B cell (primary cell): ENCODE measurements at regions not wholly inside any gene's neighbourhood (a gene's known extent, or its start where the extent isn't known, plus 50 kb on each side); places are given as distances from the start of the nearest gene placed in this dataset.

Source experiments
- ATAC-seq: fragments of 200-7000 bp; cut with Tn5 transposase; one replicate; pipeline ENCODE4 v1.10.0; 2021; ENCODE audit warnings: low read depth, mild to moderate bottlenecking, moderate number of reproducible peaks, moderate library complexity
- CTCF ChIA-PET: fragments of 350-600 bp; sonication (Branson Sonifier 250); formaldehyde crosslinking; loops from one replicate; lab custom pipeline; 2021; ENCODE audit warnings: antibody characterized with exemption, inconsistent platforms; lab: Charles Lee
- POLR2A ChIA-PET: fragments of 350-600 bp; sonication (Branson Sonifier 250); formaldehyde crosslinking; loops from one replicate; lab custom pipeline; 2021; ENCODE audit warnings: antibody characterized with exemption; lab: Charles Lee
- DNase-seq: peaks from one replicate; pipeline ENCODE4 v3.0.0; 2013
- H2AFZ ChIP-seq: 2 replicates; pipeline ENCODE4 v1.6.1; 2012; ENCODE audit warnings: mild to moderate bottlenecking, low read depth, low read length; ENCODE audit not compliant: insufficient read depth, poor library complexity, severe bottlenecking
- H3K27ac ChIP-seq, 2 donors: 1 replicate in 1 of 2; 2 replicates in 1 of 2; pipeline ENCODE4 v1.5.1; 2012 to 2013; ENCODE audit warnings: low read length in 2 of 2, mild to moderate bottlenecking in 2 of 2, moderate library complexity in 1 of 2
- H3K27me3 ChIP-seq, 4 experiments: fragments of 200-600 bp in 1 of 4; sonication (generic) in 1 of 4; replicated peaks in 1 of 4; 1 replicate in 2 of 4; 2 replicates in 2 of 4; pipeline versions ENCODE4 v1.6.1 to v1.7.0; 2013 to 2016; ENCODE audit warnings: low read length in 3 of 4, mild to moderate bottlenecking in 2 of 4, mixed read lengths in 1 of 4, moderate library complexity in 1 of 4; ENCODE audit not compliant: insufficient read depth in 4 of 4, control insufficient read depth in 3 of 4; ENCODE audit errors: control extremely low read depth in 1 of 4
- H3K36me3 ChIP-seq, 2 experiments: replicated peaks in 1 of 2; 1 replicate in 1 of 2; 2 replicates in 1 of 2; pipeline versions ENCODE4 v1.6.1 to v1.7.1; 2013; ENCODE audit warnings: low read length in 1 of 2; ENCODE audit not compliant: insufficient read depth in 2 of 2, control insufficient read depth in 1 of 2; ENCODE audit errors: control extremely low read depth in 1 of 2, extremely low read depth in 1 of 2
- H3K4me1 ChIP-seq, 2 donors: fragments of 200-600 bp in 1 of 2; sonication (generic) in 1 of 2; 1 replicate in 1 of 2; 2 replicates in 1 of 2; pipeline versions ENCODE4 v1.5.1 to v1.6.1; 2013 to 2017; ENCODE audit warnings: low read length in 2 of 2; ENCODE audit not compliant: control insufficient read depth in 2 of 2, insufficient read depth in 2 of 2
- H3K4me2 ChIP-seq: replicated peaks from 2 replicates; pipeline ENCODE3; 2012; ENCODE audit warnings: mild to moderate bottlenecking, low read depth, low read length; ENCODE audit not compliant: poor library complexity, severe bottlenecking
- H3K4me3 ChIP-seq, 5 experiments: fragments of 200-600 bp in 1 of 5; sonication (generic) in 1 of 5; 1 replicate in 3 of 5; 2 replicates in 2 of 5; pipeline versions ENCODE4 v1.5.1 to v1.7.0; 2011 to 2016; ENCODE audit warnings: low read length in 4 of 5, mild to moderate bottlenecking in 4 of 5, low read depth in 2 of 5, control low read depth in 1 of 5, moderate library complexity in 1 of 5; ENCODE audit not compliant: insufficient read depth in 1 of 5; ENCODE audit errors: control extremely low read depth in 1 of 5, extremely low read depth in 1 of 5
- H3K79me2 ChIP-seq: fragments of 200-600 bp; sonication (generic); one replicate; pipeline ENCODE4 v1.6.0; 2016; ENCODE audit warnings: low read length; ENCODE audit not compliant: control insufficient read depth, insufficient read depth
- H3K9ac ChIP-seq: fragments of 200-600 bp; sonication (generic); 2 replicates; pipeline ENCODE4 v1.6.1; 2017; ENCODE audit warnings: mild to moderate bottlenecking, low read length, moderate library complexity
- H3K9me3 ChIP-seq, 3 donors: one replicate each; pipeline versions ENCODE4 v1.6.1 to v1.7.1; 2013; ENCODE audit warnings: low read length in 2 of 3; ENCODE audit not compliant: control insufficient read depth in 2 of 3, insufficient read depth in 1 of 3; ENCODE audit errors: control extremely low read depth in 1 of 3
- H4K20me1 ChIP-seq: 2 replicates; pipeline ENCODE4 v1.6.0; 2012; ENCODE audit warnings: mild to moderate bottlenecking, low read length; ENCODE audit not compliant: insufficient read depth, control insufficient read depth, poor library complexity, severe bottlenecking
- H3K27ac Mint-ChIP-seq: one replicate; pipeline ENCODE4 v1.8.0; 2021; ENCODE audit warnings: mixed read lengths
- H3K27me3 Mint-ChIP-seq: one replicate; pipeline ENCODE4 v1.8.0; 2021; ENCODE audit warnings: mixed read lengths
- H3K4me1 Mint-ChIP-seq: one replicate; pipeline ENCODE4 v1.8.0; 2021; ENCODE audit warnings: mixed read lengths
- H3K4me3 Mint-ChIP-seq: one replicate; pipeline ENCODE4 v1.8.0; 2021; ENCODE audit warnings: mixed read lengths
- H3K9me3 Mint-ChIP-seq: one replicate; pipeline ENCODE4 v1.8.0; 2022; ENCODE audit warnings: mixed read lengths; ENCODE audit not compliant: insufficient read depth
- EZH2 ChIP-seq: IDR thresholded peaks from 2 replicates; pipeline ENCODE4 v1.6.1; 2012; ENCODE audit warnings: borderline replicate concordance, low read depth, mild to moderate bottlenecking, moderate library complexity, low read length; ENCODE audit not compliant: insufficient read depth, poor library complexity, severe bottlenecking
- WGBS: methylation state at CpG from one replicate; pipeline ENCODE4 v1.1.5; 2013; ENCODE audit warnings: missing lambda C conversion rate; ENCODE audit not compliant: insufficient coverage; 5-methylcytosine and 5-hydroxymethylcytosine counted together
- intact Hi-C: fragments of 100-400 bp; cut with micrococcal nuclease; formaldehyde crosslinking; loops from one replicate; pipeline ENCODE4 v1.10.0; 2022
- TF ChIP-seq, protein P1 (sequence below): fragments of 200-600 bp; IDR thresholded peaks from one replicate; pipeline ENCODE4 v1.8.0; 2022; ENCODE audit warnings: antibody characterized with exemption, mild to moderate bottlenecking

DNA sequence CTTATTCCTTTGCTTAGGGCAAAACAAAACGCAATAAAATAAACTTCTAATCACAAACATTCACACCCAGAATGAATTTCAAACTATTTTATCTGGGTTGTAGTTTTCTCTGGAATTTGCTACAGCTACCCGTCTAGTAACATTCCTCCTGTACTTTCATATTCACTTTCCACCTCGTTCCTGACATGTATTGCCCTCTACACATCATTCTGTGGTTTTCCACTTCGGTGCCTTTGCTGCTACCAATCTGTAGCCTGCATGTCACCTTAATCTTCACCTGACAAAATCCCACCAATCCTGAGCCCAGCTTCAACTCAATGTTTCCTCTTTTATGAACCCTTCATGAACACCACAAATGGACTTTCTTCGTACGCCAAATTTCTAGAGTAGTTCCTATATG is 694.1 kb upstream of the C9orf72 start:
- Mint-ChIP-seq H3K9me3 (peaks cover 3% of the 10 kb centered on the region), H3K4me3 (no peak overlapping the region), H3K27ac (no peak overlapping the region), H3K4me1 (no peaks in the 10 kb centered on the region), H3K27me3 (no peaks in the 10 kb centered on the region)
- Histone ChIP-seq H3K9ac (no peak overlapping the region), H3K4me3 (no peak overlapping the region), H2AFZ (no peak overlapping the region), H3K9me3 (no peaks in the 10 kb centered on the region), H3K4me1 (no peaks in the 10 kb centered on the region), H4K20me1 (no peaks in the 10 kb centered on the region), H3K36me3 (no peaks in the 10 kb centered on the region), H3K27ac (no peak overlapping the region), H3K79me2 (no peaks in the 10 kb centered on the region), H3K27me3 (no peaks in the 10 kb centered on the region), H3K4me2 (no peak overlapping the region)
- POLR2A ChIA-PET = no interaction called here
- 80% methylated on average over 5 of the region's 6 CpGs for WGBS
- CTCF ChIA-PET = no interaction called here
- intact Hi-C loops = no loop called here
- TF ChIP-seq EZH2 = no peak
- TF ChIP-seq, protein P1, sequence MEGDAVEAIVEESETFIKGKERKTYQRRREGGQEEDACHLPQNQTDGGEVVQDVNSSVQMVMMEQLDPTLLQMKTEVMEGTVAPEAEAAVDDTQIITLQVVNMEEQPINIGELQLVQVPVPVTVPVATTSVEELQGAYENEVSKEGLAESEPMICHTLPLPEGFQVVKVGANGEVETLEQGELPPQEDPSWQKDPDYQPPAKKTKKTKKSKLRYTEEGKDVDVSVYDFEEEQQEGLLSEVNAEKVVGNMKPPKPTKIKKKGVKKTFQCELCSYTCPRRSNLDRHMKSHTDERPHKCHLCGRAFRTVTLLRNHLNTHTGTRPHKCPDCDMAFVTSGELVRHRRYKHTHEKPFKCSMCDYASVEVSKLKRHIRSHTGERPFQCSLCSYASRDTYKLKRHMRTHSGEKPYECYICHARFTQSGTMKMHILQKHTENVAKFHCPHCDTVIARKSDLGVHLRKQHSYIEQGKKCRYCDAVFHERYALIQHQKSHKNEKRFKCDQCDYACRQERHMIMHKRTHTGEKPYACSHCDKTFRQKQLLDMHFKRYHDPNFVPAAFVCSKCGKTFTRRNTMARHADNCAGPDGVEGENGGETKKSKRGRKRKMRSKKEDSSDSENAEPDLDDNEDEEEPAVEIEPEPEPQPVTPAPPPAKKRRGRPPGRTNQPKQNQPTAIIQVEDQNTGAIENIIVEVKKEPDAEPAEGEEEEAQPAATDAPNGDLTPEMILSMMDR = no peak
- DNase-seq = no peak
- ATAC-seq = no peak

DNA sequence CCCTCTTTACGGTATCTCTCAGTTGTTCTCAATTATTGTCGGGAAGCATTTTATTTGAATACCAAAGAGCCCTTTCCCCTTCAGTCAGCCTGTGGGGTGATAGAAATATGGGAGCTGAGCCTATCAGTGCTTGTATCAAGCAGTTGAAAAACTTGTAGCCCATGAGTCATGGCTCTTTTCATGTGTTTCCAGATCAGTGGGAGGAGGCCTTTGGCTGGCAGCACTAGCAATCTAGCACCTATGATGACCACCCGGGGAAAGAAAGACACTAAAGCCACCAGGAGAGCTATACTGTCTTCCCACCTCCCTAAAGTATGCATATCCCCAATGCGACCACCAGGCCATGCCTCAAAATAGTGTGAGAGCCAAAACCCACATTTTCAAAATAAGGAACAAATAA is 696.9 kb upstream of the C9orf72 start:
- no peak for ATAC-seq
- CTCF ChIA-PET = no interaction called here
- no peaks in the 10 kb centered on the region for H3K4me1 Mint-ChIP-seq
- Histone ChIP-seq H3K27me3 (no peaks in the 10 kb centered on the region), H3K4me1 (no peaks in the 10 kb centered on the region), H3K9me3 (no peaks in the 10 kb centered on the region), H3K9ac (no peak overlapping the region), H2AFZ (no peak overlapping the region), H3K79me2 (no peaks in the 10 kb centered on the region), H3K36me3 (no peaks in the 10 kb centered on the region), H3K4me3 (no peak overlapping the region), H3K27ac (no peak overlapping the region), H4K20me1 (no peaks in the 10 kb centered on the region), H3K4me2 (no peak overlapping the region)
- POLR2A ChIA-PET = no interaction called here
- intact Hi-C loops = no loop called here
- peaks cover 6% of the 10 kb centered on the region for H3K9me3 Mint-ChIP-seq
- H3K27ac Mint-ChIP-seq = no peak overlapping the region
- H3K4me3 Mint-ChIP-seq = no peak overlapping the region
- 67% methylated on average over 1 of the region's 4 CpGs for WGBS
- TF ChIP-seq, protein P1 = no peak
- no peak for TF ChIP-seq EZH2
- DNase-seq = no peak
- H3K27me3 Mint-ChIP-seq = no peaks in the 10 kb centered on the region
